ENCODE measurements at regions not wholly inside any gene's neighbourhood (a gene's known extent, or its start where the extent isn't known, plus 50 kb on each side); places are given as distances from the start of the nearest gene placed in this dataset.
"Not testable (repeated sequence)": the region's sequence is repeated elsewhere in the genome, so short reads cannot be mapped to it uniquely, and the experiment has no call there.

DNA sequence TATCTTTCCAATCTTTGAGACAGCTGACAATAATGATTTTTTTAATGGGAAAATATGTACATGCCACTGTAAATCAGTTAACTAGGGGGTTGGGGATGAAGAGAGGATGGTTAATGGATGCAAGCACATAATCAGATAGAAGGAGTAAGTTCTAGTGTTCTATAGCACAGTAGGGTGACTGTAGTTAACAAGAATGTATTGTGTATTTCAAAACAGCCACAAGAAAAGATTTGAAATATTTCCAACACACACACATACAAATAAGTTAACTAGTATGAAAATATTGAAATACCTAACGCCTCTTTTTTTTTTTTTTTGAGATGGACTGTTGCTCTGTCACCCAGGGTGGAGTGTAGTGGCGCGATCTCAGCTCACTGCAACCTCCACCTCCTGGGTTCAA lies 153.4 kb upstream of the SALL4 start:
- DNase-seq, result no peak

DNA sequence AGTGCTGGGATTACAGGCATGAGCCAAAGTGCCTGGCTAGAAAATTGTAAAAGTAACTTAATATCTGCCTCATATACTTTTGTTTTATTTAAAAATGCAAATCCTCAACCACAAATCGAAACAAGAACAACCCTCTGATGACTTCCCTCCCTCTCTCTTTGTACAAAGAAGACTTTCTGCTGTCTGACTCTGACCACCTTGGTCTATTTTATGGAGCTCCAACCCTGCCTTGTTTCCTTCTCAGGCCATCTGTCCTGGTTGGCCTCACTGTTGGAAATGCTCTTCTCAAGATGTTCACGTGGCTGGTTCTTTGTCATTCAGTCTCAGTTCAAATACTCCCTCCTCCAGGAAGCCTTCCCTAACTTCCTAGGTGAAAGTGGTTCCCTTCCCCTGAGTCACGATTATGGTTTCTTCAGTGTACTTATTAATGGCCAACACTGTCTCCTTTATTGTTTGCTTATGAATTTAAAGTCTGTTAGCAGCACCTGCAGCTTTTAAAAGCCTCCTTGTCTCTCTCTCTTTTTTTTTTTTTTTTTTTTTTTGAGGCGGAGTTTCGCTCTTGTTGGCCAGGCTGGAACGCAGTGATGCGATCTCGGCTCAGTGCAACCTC lies 151.5 kb upstream of the SALL4 start:
- no peak for DNase-seq

DNA sequence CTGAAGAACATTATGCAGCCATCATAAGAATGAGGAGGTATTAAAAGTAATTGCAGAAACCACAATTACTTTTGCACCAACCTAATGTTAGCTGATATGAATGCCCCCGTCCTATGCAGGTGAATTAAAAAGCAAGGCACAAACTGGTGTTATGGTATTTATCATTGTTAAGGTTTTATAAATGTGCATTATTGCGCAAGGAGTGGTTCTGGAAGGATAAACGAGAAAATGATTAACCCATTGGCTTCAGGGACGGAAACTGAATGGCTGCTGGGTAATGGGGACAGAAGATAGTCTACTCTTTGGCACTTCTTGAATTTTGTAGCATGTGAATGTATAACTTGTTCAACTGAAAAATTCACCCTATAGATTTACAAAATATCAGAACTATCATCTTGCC lies 148.6 kb upstream of the SALL4 start:
- no peak for DNase-seq

DNA sequence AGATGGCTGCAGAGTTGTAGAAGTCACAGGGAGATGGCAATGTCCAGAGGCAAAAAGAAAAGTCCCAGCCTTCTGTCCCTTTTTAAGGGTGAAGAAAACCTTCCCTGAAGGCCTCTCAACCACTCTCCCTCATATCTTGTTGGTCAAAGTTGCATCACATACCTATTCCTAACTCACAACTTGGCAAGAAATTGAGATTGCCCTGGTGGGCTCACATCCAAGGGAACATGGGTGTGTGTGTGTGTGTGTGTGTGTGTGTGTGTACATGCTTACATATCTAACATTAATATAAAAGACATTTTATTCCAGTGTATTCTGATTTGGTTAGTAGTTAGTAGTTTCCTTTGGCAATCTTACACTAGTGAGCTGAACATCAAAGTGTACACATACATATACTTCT lies 144.3 kb upstream of the SALL4 start:
- no peak for DNase-seq

DNA sequence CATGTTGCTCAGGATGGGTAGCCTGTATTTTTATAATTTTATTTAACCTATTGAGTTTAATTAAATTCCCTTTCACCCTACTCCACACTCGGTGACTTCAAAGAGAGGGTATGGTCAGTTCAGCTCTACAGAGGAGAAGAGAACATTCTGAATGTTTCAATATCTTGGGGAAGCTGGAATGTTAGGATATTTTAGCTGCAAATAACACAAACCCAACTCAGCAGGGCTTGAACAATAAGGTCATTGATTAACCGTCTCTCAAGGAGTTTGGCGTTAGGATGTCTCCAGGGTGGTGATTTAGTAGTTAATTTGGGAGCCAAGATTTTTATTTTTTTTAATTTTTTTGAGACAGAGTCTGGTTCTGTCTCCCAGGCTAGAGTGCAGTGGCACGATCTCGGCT lies 143.6 kb upstream of the SALL4 start:
- no peak for DNase-seq

DNA sequence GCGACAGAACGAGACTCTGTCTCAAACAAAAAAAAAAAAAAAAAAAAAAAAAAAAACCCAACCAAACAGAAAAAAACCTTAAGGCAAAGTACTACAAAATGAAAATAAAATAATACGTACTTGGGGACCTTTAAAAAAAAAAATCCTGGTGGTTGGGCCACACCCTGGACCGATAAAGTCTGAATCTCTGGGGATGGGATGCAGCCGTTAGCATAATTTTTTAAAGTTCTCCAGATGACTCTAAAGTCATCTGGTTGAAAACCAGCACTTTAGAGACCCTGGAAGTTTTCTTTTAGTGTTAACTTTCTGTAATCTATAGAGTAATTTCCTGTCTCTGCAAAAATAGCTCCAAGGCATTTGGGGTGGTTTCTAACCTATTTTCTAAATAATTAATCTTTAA lies 142.9 kb upstream of the SALL4 start:
- no peak for DNase-seq

DNA sequence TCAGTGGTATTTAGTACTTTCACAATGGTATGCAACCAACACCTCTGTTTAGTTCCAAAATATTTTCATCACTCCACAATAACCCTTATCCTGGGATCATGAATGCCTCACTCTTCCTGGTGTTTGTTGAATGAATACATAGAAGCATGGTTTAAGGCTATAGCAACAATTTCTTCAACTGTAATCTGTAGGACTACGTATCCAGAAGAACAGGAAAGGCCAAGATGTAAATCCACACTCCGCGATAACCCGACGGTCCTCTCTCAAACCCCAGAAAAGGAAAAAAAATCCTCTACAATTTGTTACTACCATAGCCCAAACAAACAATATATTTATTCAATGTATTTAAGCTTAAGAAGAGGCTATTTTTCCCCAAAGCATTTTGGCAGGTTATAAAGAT lies 141.4 kb upstream of the SALL4 start:
- no peak for DNase-seq

DNA sequence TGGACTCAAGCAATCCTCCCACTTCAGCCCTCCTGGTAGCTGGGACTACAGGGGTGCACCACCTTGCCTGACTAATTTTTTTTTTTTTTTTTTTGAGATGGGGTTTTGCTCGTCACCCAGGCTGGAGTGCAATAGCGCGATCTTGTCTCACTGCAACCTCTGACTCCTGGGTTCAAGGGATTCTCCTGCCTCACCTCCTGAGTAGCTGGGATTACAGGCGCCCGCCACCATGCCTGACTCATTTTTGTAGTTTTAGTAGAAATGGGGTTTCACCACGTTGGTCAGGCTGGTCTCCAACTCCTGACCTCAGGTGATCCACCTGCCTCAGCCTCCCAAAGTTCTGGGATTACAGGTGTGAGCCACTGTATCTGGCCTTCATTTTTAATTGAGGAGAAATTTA lies 141.0 kb upstream of the SALL4 start:
- not testable (repeated sequence) for DNase-seq

DNA sequence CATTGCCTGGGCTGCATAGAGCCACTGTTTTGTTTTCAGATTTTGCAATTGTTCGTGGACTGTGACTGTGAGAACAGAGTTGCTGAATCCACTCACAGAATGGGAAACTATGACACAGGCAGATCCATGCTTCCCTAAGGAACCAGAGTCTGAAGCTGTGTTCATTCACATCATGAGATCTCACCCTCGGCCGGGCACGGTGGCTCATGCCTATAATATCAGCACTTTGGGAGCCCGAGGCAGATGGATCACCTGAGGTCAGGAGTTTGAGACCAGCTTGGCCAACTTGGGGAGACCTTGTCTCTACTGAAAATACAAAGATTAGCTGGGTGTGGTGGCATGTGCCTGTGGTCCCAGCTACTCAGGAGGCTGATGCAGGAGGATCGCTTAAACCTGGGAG lies 139.2 kb upstream of the SALL4 start:
- no peak for DNase-seq

DNA sequence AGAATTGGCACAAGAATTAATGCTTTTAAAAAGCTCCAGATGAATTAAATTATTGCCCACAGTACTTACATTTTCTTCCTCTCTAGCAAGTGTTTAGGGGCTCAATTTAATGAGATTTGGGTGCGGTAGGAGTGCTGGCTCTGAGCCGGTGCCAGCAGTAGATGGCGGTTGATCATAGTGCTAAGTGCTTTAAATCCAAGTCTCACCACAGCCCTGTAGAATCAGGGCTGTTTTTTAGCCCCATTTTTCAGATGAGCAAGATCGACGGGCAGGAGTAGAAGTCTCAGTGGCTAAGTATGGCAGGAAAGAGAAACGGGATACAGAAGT lies 136.9 kb upstream of the SALL4 start:
- DNase-seq, result no peak

DNA sequence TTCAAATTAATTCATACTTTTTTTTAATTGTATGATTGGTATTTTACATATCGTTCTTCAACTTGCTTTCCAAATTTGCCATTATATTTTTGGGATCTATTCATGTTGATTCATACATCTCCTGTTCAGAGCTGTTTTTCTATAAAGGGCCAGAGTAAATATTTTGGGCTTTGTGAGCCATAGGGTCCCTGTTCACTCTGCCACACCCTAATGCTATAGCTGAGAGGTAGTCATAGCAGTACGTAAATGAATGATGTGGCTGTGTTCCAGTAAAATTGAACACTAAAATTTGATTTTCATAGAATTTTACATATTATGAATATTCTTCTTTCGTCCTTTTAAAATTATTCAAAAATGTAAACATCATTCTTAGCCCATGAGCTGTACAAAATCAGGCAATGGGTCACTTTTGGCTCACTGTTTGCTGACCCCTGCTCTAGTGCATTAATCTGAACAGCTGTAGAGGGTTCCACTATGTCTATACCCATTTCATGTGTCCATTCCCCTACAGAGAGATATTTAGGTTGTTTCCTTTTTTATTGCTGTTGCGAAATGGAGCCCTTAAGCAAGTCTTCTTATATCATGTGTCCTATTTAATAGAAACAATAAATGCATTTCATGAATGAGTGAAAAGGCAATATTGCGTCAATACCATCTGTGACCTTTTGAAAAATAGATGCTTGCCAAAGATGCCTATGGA lies 136.4 kb upstream of the SALL4 start:
- no peak for DNase-seq

DNA sequence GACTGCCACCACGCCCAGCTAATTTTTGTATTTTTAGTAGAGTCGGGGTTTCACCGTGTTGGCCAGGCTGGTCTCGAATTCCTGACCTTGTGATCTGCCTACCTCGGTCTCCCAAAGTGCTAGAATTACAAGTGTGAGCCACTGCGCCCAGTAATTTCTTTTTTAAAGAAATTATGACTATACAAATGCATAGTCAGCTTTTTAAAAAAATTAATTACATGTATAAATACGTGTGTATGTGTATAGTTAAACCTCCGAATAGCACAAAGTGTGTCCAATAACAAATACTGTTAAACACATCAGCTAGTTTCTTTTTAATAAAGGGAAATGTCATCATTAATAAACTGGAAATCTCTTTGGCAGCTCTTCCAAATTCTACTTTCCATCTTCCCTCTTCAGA lies 135.5 kb upstream of the SALL4 start:
- no peak for DNase-seq

DNA sequence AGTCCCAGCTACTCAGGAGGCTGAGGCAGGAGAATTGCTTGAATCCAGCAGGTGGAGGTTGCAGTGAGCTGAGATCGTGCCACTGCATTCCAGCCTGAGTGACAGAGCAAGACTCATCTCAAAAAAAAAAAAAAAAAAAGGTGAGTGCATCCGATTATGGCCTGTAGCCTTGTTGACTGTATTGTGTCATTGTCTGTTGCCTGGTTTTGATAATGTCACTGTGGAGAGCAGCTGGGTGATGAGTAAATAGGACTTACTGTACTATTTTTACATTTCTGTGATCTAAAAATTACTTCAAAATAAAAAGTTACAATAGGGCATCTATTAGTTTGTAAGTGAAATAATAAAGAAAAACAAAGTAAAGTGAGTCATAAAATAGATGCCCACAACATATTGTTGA lies 134.1 kb upstream of the SALL4 start:
- no peak for DNase-seq

DNA sequence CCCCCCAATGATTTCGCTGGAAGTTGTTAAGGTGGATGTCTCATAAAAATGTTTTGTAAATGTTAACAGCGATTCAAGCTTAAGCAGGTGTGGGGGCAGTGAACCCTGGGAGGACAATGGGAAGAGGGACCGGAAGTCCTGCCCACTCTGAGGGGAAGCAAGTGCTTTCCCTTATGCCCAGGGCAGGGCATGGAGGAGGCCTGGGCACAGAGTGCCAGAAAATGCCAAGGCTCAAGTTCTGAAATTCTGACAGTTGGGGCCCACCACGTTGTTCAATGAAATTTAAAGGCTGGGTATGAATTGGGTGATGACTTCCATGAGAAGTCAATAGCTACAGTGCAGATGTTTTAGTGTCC lies 132.7 kb upstream of the SALL4 start:
- no peak for DNase-seq

DNA sequence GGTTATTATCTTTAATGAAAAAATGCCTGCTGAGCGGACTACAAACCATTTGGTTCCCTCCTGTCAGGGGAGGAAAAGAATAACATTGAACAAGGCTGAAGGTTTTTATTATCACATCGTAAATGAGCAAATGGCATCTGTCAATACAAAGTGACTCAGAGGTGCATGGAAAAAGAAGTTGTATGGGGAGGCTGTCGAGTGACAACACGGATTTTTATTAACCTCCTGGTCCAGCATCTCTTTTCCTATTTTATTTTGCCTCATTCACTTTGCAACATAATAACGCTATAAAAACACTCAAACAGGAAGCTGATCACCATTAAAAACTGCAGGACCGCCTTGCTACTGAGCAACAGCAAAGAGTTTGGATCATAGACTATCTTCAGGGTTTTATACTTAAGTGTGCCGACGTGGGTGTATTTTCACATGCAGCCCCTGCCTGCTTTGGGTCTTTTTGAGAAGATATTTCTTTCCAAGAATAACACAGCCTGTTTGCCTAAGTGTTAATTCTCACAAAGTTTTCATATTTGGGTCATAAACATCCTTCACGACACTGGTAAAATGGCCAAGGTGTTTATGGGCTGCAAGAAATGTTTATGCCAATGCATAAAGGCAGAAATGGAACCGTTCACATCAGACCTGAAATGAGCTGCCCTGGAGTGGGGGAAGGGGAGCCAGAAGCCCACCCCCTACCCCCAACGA lies 132.1 kb upstream of the SALL4 start:
- DNase-seq, result peak; percentile 8

DNA sequence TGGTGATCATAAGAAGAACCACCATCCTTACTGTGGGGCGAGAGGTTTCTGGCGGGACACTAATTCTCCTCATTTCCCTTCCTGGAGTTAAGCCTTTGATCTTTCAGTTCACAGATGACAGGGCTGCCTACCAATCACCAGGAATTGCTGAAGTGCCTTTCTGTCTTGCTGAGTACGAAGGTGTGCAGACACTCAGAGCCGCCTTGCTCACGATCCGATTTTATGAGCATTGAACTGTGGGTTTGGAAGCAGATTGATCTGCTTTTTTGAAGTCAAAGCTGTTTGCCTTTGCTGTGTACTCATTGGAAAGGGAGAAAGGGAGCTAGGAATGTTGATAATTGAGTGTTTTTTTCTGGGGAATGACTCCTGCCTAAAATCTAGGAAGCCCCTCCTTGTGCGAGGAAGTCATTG lies 129.1 kb upstream of the SALL4 start:
- no peak for DNase-seq

DNA sequence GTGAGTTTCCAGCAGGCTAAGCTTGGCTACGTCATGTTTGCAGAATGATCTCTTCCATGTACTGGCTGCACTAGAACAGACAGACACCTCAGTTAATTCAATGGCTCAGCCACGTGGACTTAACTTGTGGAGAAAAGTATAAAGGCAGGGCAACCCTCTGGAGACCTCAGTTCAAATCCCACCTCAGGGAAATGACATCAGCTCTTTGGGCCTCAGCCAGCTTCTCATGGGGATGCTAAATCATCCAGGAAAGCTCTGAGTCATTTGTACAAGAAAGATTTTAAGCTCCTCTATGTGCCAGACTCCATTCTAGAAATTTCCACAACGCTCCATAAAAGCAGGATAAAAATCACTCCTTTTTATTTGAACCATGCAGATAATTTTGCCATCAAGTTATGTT lies 128.5 kb upstream of the SALL4 start:
- DNase-seq, result no peak

DNA sequence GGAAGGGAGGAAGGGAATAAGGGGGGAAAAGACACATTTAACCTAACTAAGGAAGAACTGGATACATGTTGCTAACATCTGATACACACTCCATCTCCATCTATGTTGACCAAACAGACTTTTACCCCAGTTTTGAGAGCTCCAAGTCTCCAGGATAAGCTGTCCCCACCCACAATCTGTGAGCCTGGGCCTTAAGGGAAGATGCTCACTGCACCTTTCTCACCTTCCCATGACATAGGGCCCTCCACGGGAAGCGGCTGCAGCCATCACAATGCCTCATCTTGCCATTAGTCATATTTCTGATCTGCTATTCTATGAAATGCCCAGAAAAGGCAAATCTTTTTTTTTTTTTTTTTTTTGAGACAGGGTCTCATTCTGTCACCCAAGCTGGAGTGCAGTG lies 126.6 kb upstream of the SALL4 start:
- DNase-seq, result no peak

DNA sequence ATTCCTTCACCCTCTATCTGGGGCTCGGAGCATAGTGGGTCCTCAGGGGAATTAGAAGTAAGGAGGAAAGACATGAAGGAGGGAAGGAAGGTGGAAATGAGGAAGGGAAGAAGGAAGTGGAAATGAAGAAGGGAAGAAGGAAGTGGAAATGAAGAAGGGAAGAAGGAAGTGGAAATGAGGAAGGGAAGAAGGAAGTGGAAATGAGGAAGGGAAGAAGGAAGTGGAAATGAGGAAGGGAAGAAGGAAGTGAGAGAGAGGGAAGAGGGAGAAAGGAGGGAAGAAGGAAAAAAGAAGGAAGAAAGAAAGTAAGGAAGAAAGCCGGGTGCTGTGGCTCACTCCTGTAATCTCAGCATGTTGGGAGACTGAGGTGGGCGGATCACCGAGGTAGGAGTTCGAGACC lies 125.6 kb upstream of the SALL4 start:
- not testable (repeated sequence) for DNase-seq

DNA sequence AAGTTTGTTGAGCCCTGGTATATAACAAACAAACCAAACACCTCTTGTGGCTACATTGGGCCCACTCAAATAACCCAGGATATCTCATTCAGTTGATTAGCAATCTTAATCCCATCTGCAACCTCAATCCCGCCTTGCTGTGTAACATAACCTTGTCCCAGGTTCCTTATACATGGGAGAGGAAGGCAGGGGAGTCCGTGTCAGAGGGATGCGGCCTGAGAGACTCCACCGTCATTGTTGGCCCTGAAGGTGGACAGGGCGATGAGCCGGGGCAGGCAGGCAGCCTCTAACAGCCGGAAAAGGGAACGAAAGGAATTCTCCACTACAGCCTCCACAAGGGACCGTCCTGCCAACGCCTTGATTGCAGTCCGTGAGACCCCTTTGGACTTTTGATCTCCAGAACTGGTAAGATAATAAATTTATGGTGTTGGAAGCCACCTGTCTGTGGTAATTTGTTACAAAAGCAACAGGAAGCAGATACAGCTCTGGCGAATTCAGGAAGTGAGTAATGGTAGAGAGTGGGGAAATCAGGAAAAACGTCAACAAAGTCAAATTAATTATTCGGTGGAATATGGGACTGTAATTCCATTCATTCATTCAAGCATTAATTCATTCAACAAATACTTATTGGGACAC lies 124.5 kb upstream of the SALL4 start:
- no peak for DNase-seq

DNA sequence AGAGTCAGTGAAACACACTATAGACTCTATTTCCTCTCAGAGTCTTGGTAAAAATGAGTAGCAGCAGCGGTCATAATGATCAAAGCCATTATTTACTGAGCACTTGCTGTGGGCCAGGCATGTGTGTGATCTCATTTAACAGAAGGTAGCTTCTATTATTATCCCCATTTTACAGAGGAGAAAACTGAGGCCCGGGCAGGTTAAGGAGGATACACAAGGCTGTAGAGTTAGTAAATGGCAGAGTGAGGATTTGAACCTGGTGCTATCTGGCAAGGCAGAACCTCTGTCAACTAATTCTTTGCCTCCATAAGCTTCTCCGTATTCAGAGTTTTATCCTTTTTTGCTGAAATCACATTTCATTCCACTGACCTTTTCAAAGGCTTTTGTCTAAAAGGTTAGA lies 122.2 kb upstream of the SALL4 start:
- no peak for DNase-seq

DNA sequence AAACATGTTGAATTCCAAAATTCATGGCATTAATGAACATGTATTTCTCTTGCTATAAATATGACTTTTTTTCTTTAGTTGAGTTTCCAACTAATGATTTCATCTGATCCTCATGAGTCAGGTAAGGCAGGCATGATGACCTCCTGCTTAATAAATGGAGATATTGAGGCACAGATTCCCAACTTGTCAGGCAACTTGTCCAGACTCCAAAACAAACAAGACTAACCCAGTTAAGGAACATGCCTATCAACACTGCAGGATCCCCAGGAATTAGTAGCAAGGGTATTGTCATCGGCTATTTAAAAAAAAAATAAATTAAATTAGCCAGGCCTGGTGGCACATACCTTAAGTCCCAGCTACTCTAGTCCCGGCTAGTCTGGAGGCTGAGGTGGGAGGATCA lies 121.3 kb upstream of the SALL4 start:
- no peak for DNase-seq

DNA sequence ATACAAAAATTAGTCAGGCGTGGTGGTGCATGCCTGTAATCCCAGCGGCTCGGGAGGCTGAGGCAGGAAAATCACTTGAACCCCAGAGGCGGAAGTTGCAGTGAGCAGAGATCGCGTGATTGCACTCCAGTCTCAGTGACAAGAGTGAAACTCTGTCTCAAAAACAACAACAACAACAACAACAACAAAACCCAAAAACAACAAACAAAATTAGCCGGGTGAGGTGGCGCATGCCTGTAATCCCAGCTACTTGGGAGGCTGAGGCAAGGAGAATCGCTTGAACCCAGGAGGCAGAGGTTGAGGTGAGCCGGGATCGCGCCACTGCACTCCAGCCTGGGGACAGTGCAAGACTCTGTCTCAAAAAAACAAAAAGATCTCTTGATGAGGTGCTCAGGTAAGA lies 120.5 kb upstream of the SALL4 start:
- DNase-seq, result not testable (repeated sequence)

DNA sequence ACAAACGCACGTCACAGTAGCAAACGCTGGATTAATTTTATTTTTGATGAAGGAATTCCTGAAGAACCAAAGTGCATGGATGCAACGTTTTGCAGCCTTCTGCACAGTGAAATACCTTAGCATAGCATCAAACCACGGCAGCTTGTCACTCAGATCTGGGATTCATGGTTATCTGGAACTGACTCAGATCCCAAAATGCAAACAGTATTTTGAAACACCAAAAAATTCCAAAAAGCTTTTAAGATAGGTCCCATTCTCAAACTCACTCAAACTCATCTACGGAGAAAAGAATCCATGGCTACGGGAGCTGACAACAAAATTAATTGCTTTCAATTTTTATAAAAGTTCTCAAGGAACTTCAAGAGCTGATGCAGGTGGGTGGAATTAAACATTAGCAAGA lies 116.2 kb upstream of the SALL4 start:
- no peak for DNase-seq

All from NCI-H1417 treated with DMSO at 0.1 percent for 48 hours (cell line).